T-helper 1 cell (primary cell): ENCODE measurements at regions not wholly inside any gene's neighbourhood (a gene's known extent, or its start where the extent isn't known, plus 50 kb on each side); places are given as distances from the start of the nearest gene placed in this dataset.
"Not testable (repeated sequence)": the region's sequence is repeated elsewhere in the genome, so short reads cannot be mapped to it uniquely, and the experiment has no call there.

Experiments
- DNase-seq, 5 donors: peaks; one replicate each; pipeline ENCODE4 v3.0.0-alpha.2; 2012 to 2020

- no peak for DNase-seq
Observed at GRCh38 chr13:78133511-78133910, 214.9 kb upstream of the EDNRB start.

- DNase-seq = no peak
Observed at GRCh38 chr13:78131811-78132210, 213.2 kb upstream of the EDNRB start.

- DNase-seq = no peak
Observed at GRCh38 chr13:78131346-78131745, 212.7 kb upstream of the EDNRB start.

- no peak for DNase-seq
Observed at GRCh38 chr13:78129823-78130222, 211.2 kb upstream of the EDNRB start.

- no peak for DNase-seq
Observed at GRCh38 chr13:78129359-78129758, 210.7 kb upstream of the EDNRB start.

- peak in 2 of 5 donors; percentile 12 to 43 for DNase-seq
Observed at GRCh38 chr13:78121459-78122348, 203.1 kb upstream of the EDNRB start.

GRCh38 chr13:78121001-78121400 lies 202.4 kb upstream of the EDNRB start:
- no peak for DNase-seq

- DNase-seq = not testable (repeated sequence)
Observed at GRCh38 chr13:78120144-78120543, 201.5 kb upstream of the EDNRB start.

- DNase-seq = not testable (repeated sequence)
Observed at GRCh38 chr13:78117070-78117469, 198.4 kb upstream of the EDNRB start.

- no peak for DNase-seq
Observed at GRCh38 chr13:78105656-78106055, 187.0 kb upstream of the EDNRB start.

GRCh38 chr13:78103936-78104335 lies 185.3 kb upstream of the EDNRB start:
- no peak for DNase-seq

GRCh38 chr13:78102741-78103140 lies 184.1 kb upstream of the EDNRB start:
- DNase-seq = no peak

- no peak for DNase-seq
Observed at GRCh38 chr13:78102121-78102677, 183.6 kb upstream of the EDNRB start.

GRCh38 chr13:78100486-78100885 lies 181.9 kb upstream of the EDNRB start:
- no peak for DNase-seq

- DNase-seq = no peak
Observed at GRCh38 chr13:78098249-78098648, 179.6 kb upstream of the EDNRB start.

GRCh38 chr13:78096221-78096620 lies 177.6 kb upstream of the EDNRB start:
- DNase-seq = no peak

GRCh38 chr13:78087966-78088678 lies 169.5 kb upstream of the EDNRB start:
- no peak for DNase-seq

GRCh38 chr13:78085434-78086225 lies 167.0 kb upstream of the EDNRB start:
- no peak for DNase-seq

GRCh38 chr13:78084401-78084800 lies 165.8 kb upstream of the EDNRB start:
- DNase-seq = no peak

GRCh38 chr13:78078168-78078567 lies 159.5 kb upstream of the EDNRB start:
- DNase-seq = no peak

- DNase-seq = no peak
Observed at GRCh38 chr13:78067290-78067689, 148.7 kb upstream of the EDNRB start.

GRCh38 chr13:78065141-78065540 lies 146.5 kb upstream of the EDNRB start:
- no peak for DNase-seq

GRCh38 chr13:78061806-78062205 lies 143.2 kb upstream of the EDNRB start:
- no peak for DNase-seq
